Mesothelial cell of epicardium (in vitro differentiated cells): ENCODE measurements at regions not wholly inside any gene's neighbourhood (a gene's known extent, or its start where the extent isn't known, plus 50 kb on each side); places are given as distances from the start of the nearest gene placed in this dataset.

Experiments
- DNase-seq, 2 experiments: peaks; one replicate each; pipeline ENCODE4 v3.0.0; 2021; ENCODE audit warnings: low spot score in 2 of 2; ENCODE audit not compliant: unreplicated experiment in 2 of 2
- H3K27ac Mint-ChIP-seq: 2 replicates; pipeline ENCODE4 v1.8.0; 2021; ENCODE audit warnings: mixed read lengths
- H3K27me3 Mint-ChIP-seq: 2 replicates; pipeline ENCODE4 v1.8.0; 2021; ENCODE audit warnings: low read depth, mixed read lengths
- H3K36me3 Mint-ChIP-seq: 2 replicates; pipeline ENCODE4 v1.8.0; 2021; ENCODE audit warnings: mixed read lengths
- H3K4me1 Mint-ChIP-seq: 2 replicates; pipeline ENCODE4 v1.8.0; 2021; ENCODE audit warnings: mixed read lengths
- H3K4me3 Mint-ChIP-seq: 2 replicates; pipeline ENCODE4 v1.8.0; 2021; ENCODE audit warnings: mild to moderate bottlenecking, moderate library complexity, mixed read lengths
- H3K9me3 Mint-ChIP-seq: 2 replicates; pipeline ENCODE4 v1.8.0; 2021; ENCODE audit warnings: mixed read lengths
- CTCF ChIP-seq: fragments of 200-600 bp; sonication (generic); IDR thresholded peaks from one replicate; pipeline ENCODE4 v1.5.0; 2021; ENCODE audit warnings: antibody characterized with exemption; ENCODE audit not compliant: unreplicated experiment

- no peak for DNase-seq
- no peak for TF ChIP-seq CTCF
- Mint-ChIP-seq H3K4me3 (peak overlapping the region; percentile 51), H3K36me3 (no peaks in the 10 kb centered on the region), H3K27me3 (peaks cover 12% of the 10 kb centered on the region), H3K9me3 (no peaks in the 10 kb centered on the region), H3K4me1 (peaks cover 2% of the 10 kb centered on the region), H3K27ac (no peak overlapping the region)
These were observed 92.2 kb upstream of the MBOAT2 start for GRCh38 chr2:9095690-9096089.

DNA sequence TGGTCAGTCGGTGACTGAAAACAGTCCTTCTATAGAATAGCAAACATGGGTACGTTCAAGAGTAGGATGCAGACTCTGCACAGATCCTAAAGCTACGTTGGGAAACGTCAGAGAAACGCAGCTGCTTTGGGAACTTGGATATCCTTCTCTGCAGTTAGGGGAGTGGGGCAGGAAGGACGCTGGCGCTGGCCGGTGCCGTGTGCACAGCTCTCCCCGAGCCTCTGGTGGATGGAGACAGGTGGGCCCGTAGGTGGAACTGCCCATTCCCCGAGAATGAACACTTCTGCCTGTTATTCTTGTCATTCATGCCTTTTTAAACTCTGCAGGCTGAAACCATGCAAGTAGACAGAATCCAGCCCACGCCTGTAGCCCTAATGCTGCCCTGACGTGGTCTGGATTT, 91.7 kb upstream of the MBOAT2 start:
- DNase-seq = no peak
- no peak overlapping the region for H3K4me3 Mint-ChIP-seq
- peaks cover 2% of the 10 kb centered on the region for H3K4me1 Mint-ChIP-seq
- TF ChIP-seq CTCF = no peak
- H3K9me3 Mint-ChIP-seq = no peaks in the 10 kb centered on the region
- peaks cover 12% of the 10 kb centered on the region for H3K27me3 Mint-ChIP-seq
- H3K36me3 Mint-ChIP-seq = no peaks in the 10 kb centered on the region
- no peak overlapping the region for H3K27ac Mint-ChIP-seq

DNA sequence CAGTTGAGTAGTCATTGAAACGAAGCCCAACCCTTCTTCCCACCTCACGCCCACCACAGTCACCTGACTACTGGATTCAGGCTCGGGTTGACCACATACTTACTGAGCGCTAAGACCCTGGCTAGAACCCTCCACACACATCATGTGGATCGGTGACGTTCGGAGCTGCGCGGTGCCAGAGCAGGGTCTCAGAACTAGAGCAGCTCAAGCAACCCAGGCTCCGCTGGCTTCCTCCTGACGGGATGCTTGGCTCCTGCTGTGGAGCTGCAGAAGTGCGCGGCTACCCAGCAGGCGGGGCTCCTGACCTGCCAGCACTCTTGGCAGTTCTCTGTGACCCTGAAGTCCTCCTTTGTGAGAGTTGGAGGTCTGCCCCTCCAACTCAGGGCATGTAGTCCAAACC, 90.6 kb upstream of the MBOAT2 start:
- no peak for DNase-seq
- Mint-ChIP-seq H3K36me3 (no peaks in the 10 kb centered on the region), H3K4me1 (peaks cover 2% of the 10 kb centered on the region), H3K9me3 (no peaks in the 10 kb centered on the region), H3K4me3 (no peak overlapping the region), H3K27ac (no peak overlapping the region), H3K27me3 (peaks cover 12% of the 10 kb centered on the region)
- TF ChIP-seq CTCF = no peak

- no peak overlapping the region for H3K4me3 Mint-ChIP-seq
- no peak for DNase-seq
- H3K27ac Mint-ChIP-seq = no peak overlapping the region
- H3K36me3 Mint-ChIP-seq = no peaks in the 10 kb centered on the region
- H3K9me3 Mint-ChIP-seq = no peaks in the 10 kb centered on the region
- peaks cover 12% of the 10 kb centered on the region for H3K27me3 Mint-ChIP-seq
- H3K4me1 Mint-ChIP-seq = peaks cover 2% of the 10 kb centered on the region
- TF ChIP-seq CTCF = no peak
These were observed 89.8 kb upstream of the MBOAT2 start for GRCh38 chr2:9093324-9093723.

GRCh38 chr2:9092383-9093282, 89.1 kb upstream of the MBOAT2 start:
- peaks cover 2% of the 10 kb centered on the region for H3K4me1 Mint-ChIP-seq
- H3K36me3 Mint-ChIP-seq = no peaks in the 10 kb centered on the region
- no peaks in the 10 kb centered on the region for H3K9me3 Mint-ChIP-seq
- peaks cover 12% of the 10 kb centered on the region for H3K27me3 Mint-ChIP-seq
- DNase-seq = no peak
- no peak overlapping the region for H3K4me3 Mint-ChIP-seq
- H3K27ac Mint-ChIP-seq = no peak overlapping the region
- no peak for TF ChIP-seq CTCF
